H9 (cell line): ENCODE measurements at regions not wholly inside any gene's neighbourhood (a gene's known extent, or its start where the extent isn't known, plus 50 kb on each side); places are given as distances from the start of the nearest gene placed in this dataset.

Experiments used
- DNase-seq: peaks from one replicate; pipeline ENCODE4 v3.0.0-alpha.2; 2017
- H2AFZ ChIP-seq: one replicate; pipeline ENCODE4 v1.6.1; 2013; ENCODE audit warnings: mild to moderate bottlenecking, low read length, control low read depth, moderate library complexity
- H2AK5ac ChIP-seq: 2 replicates; pipeline ENCODE4 v1.6.1; 2013; ENCODE audit warnings: low read length, control low read depth, mixed read lengths; ENCODE audit not compliant: insufficient read length
- H2BK120ac ChIP-seq: one replicate; pipeline ENCODE4 v1.6.1; 2013; ENCODE audit warnings: low read depth, mild to moderate bottlenecking, low read length, control low read depth, inconsistent platforms; ENCODE audit not compliant: poor library complexity, severe bottlenecking
- H2BK12ac ChIP-seq: 2 replicates; pipeline ENCODE4 v1.6.1; 2013; ENCODE audit warnings: low read length, control low read depth, mixed read lengths, low read depth; ENCODE audit not compliant: insufficient read length
- H2BK15ac ChIP-seq: 2 replicates; pipeline ENCODE4 v1.6.1; 2013; ENCODE audit warnings: low read depth, low read length, control low read depth
- H2BK20ac ChIP-seq: one replicate; pipeline ENCODE4 v1.6.1; 2013; ENCODE audit warnings: low read depth, mild to moderate bottlenecking, low read length, control low read depth, inconsistent platforms; ENCODE audit not compliant: poor library complexity, severe bottlenecking
- H2BK5ac ChIP-seq: 2 replicates; pipeline ENCODE4 v1.6.1; 2013; ENCODE audit warnings: low read length, control low read depth, mixed read lengths; ENCODE audit not compliant: insufficient read length
- H3K14ac ChIP-seq: 2 replicates; pipeline ENCODE4 v1.6.1; 2013; ENCODE audit warnings: low read length, control low read depth; ENCODE audit not compliant: insufficient read depth
- H3K18ac ChIP-seq: 2 replicates; pipeline ENCODE4 v1.6.1; 2013; ENCODE audit warnings: low read depth, mild to moderate bottlenecking, mixed read lengths, low read length, control low read depth; ENCODE audit not compliant: insufficient read length
- H3K23ac ChIP-seq: 2 replicates; pipeline ENCODE4 v1.6.1; 2013; ENCODE audit warnings: low read length, control low read depth, mixed read lengths, low read depth; ENCODE audit not compliant: insufficient read length
- H3K23me2 ChIP-seq: 2 replicates; pipeline ENCODE4 v1.6.1; 2013; ENCODE audit warnings: low read depth, mild to moderate bottlenecking, mixed read lengths, low read length, control low read depth; ENCODE audit not compliant: insufficient read length, poor library complexity, severe bottlenecking
- H3K27ac ChIP-seq: 2 replicates; pipeline ENCODE4 v1.5.1; 2013; ENCODE audit warnings: low read length, control low read depth, mixed read lengths, low read depth; ENCODE audit not compliant: insufficient read length
- H3K27me3 ChIP-seq: 2 replicates; pipeline ENCODE4 v1.6.1; 2013; ENCODE audit warnings: low read length, control low read depth, inconsistent platforms; ENCODE audit not compliant: insufficient read depth
- H3K4ac ChIP-seq: 2 replicates; pipeline ENCODE4 v1.6.1; 2013; ENCODE audit warnings: low read depth, mild to moderate bottlenecking, control low read depth, inconsistent platforms, low read length, moderate library complexity
- H3K4me1 ChIP-seq: 2 replicates; pipeline ENCODE4 v1.6.1; 2013; ENCODE audit warnings: low read length, control low read depth, inconsistent platforms; ENCODE audit not compliant: insufficient read depth
- H3K4me2 ChIP-seq: 2 replicates; pipeline ENCODE4 v1.6.1; 2013; ENCODE audit warnings: low read length, control low read depth, mixed read lengths; ENCODE audit not compliant: insufficient read length, insufficient read depth
- H3K56ac ChIP-seq: 2 replicates; pipeline ENCODE4 v1.6.1; 2013; ENCODE audit warnings: low read depth, mild to moderate bottlenecking, mixed read lengths, low read length, control low read depth; ENCODE audit not compliant: insufficient read length
- H3K79me1 ChIP-seq: 2 replicates; pipeline ENCODE4 v1.6.1; 2013; ENCODE audit warnings: low read depth, mild to moderate bottlenecking, moderate library complexity, low read length, control low read depth, inconsistent platforms; ENCODE audit not compliant: insufficient read depth, poor library complexity, severe bottlenecking
- H3K79me2 ChIP-seq: 2 replicates; pipeline ENCODE4 v1.6.1; 2013; ENCODE audit warnings: low read length, control low read depth, inconsistent platforms; ENCODE audit not compliant: insufficient read depth
- H3K9ac ChIP-seq: 2 replicates; pipeline ENCODE4 v1.6.1; 2013; ENCODE audit warnings: low read length, control low read depth, mixed read lengths; ENCODE audit not compliant: insufficient read length; ENCODE audit errors: extremely low read depth
- H3K9me3 ChIP-seq: one replicate; pipeline ENCODE4 v1.6.1; 2013; ENCODE audit warnings: low read depth, low read length, inconsistent platforms; ENCODE audit not compliant: control insufficient read depth
- H3T11ph ChIP-seq: one replicate; pipeline ENCODE4 v1.6.1; 2013; ENCODE audit warnings: mild to moderate bottlenecking, low read length, control low read depth, inconsistent platforms
- H4K20me1 ChIP-seq: one replicate; pipeline ENCODE4 v1.6.1; 2013; ENCODE audit not compliant: control insufficient read depth, insufficient read length, insufficient read depth
- H4K5ac ChIP-seq: 2 replicates; pipeline ENCODE4 v1.6.1; 2013; ENCODE audit warnings: low read depth, mild to moderate bottlenecking, mixed read lengths, low read length, control low read depth; ENCODE audit not compliant: insufficient read length
- H4K8ac ChIP-seq: replicated peaks from 2 replicates; pipeline ENCODE4 v1.6.1; 2013; ENCODE audit warnings: low read length, control low read depth, mixed read lengths, low read depth; ENCODE audit not compliant: insufficient read length
- H4K91ac ChIP-seq: 2 replicates; pipeline ENCODE4 v1.6.1; 2013; ENCODE audit warnings: low read depth, mild to moderate bottlenecking, moderate library complexity, mixed read lengths, low read length, control low read depth; ENCODE audit not compliant: insufficient read length
- H3K27ac Mint-ChIP-seq, 3 experiments: 2 replicates in 2 of 3; 3 replicates in 1 of 3; pipeline ENCODE4 v1.8.0; 2020 to 2021; ENCODE audit warnings: mixed read lengths in 3 of 3, mild to moderate bottlenecking in 1 of 3, moderate library complexity in 1 of 3
- H3K27me3 Mint-ChIP-seq: 2 replicates; pipeline ENCODE4 v1.8.0; 2021; ENCODE audit warnings: low read depth, mild to moderate bottlenecking, moderate library complexity, mixed read lengths
- H3K36me3 Mint-ChIP-seq, 3 experiments: 2 replicates in 2 of 3; 3 replicates in 1 of 3; pipeline ENCODE4 v1.8.0; 2020 to 2021; ENCODE audit warnings: low read depth in 3 of 3, mixed read lengths in 3 of 3; ENCODE audit not compliant: insufficient read depth in 1 of 3
- H3K4me1 Mint-ChIP-seq, 2 experiments: 2 replicates each; pipeline ENCODE4 v1.8.0; 2020; ENCODE audit warnings: mixed read lengths in 2 of 2
- H3K4me3 Mint-ChIP-seq, 2 experiments: 2 replicates in 1 of 2; 3 replicates in 1 of 2; pipeline ENCODE4 v1.8.0; 2020 to 2021; ENCODE audit warnings: mild to moderate bottlenecking in 2 of 2, mixed read lengths in 2 of 2, moderate library complexity in 1 of 2
- H3K9me3 Mint-ChIP-seq, 2 experiments: 2 replicates in 1 of 2; 3 replicates in 1 of 2; pipeline ENCODE4 v1.8.0; 2020; ENCODE audit warnings: mild to moderate bottlenecking in 2 of 2, mixed read lengths in 2 of 2, moderate library complexity in 1 of 2
- WGBS: extraction: QIAGEN DNeasy Blood & Tissue Kit; methylation state at CpG from one replicate; pipeline ENCODE4 v1.1.7; 2013; ENCODE audit warnings: missing lambda C conversion rate, low lambda C conversion rate, mixed read lengths; ENCODE audit not compliant: insufficient read length; ENCODE audit errors: extremely low coverage; 5-methylcytosine and 5-hydroxymethylcytosine counted together
- TF ChIP-seq, protein P1 (sequence below): fragments of 200-600 bp; sonication (generic); conservative IDR thresholded peaks from 3 replicates; pipeline ENCODE4 v1.8.0; 2021; ENCODE audit warnings: antibody characterized with exemption, mild to moderate bottlenecking

DNA sequence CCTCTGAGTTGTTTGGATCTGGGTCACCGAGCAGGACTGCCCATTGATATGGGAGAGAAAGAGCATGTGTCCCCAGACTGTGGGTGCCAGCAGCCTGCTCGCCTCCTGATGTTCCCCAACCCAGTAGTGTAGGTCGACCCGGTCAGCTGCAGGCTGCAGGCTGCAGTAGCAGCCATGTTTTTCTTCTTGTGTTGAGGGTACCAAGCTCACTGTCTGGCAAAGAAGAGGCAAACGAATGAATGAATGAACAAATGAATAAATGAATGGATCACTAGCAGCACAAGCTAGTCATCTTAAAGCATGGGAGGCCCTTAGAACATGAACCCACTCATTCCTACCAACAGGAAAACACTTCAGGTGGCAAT lies 293.2 kb downstream of the SOX9 start:
- no peak overlapping the region for H3K4ac ChIP-seq
- H3K18ac ChIP-seq: no peak overlapping the region
- H2BK5ac ChIP-seq: no peak overlapping the region
- no peak overlapping the region for H2AK5ac ChIP-seq
- Mint-ChIP-seq H3K36me3 (peaks cover 6 to 22% (median 10%) of the 10 kb centered on the region in 3 experiments), H3K27me3 (peaks cover 27% of the 10 kb centered on the region), H3K4me1 (peaks cover 9 to 14% of the 10 kb centered on the region in 2 experiments), H3K27ac (no peak overlapping the region), H3K9me3 (peaks cover 17 to 22% of the 10 kb centered on the region in 2 experiments), H3K4me3 (no peak overlapping the region)
- no peak overlapping the region for H2AFZ ChIP-seq
- H4K20me1 ChIP-seq: no peaks in the 10 kb centered on the region
- H2BK20ac ChIP-seq: no peak overlapping the region
- peaks cover 18% of the 10 kb centered on the region; the same call in 1 of the 2 replicates for H3K27me3 ChIP-seq
- H3K23me2 ChIP-seq: no peaks in the 10 kb centered on the region
- no peak overlapping the region for H3T11ph ChIP-seq
- H4K8ac ChIP-seq: no peak overlapping the region
- no peak overlapping the region for H2BK120ac ChIP-seq
- H3K4me2 ChIP-seq: no peak overlapping the region
- peaks cover 9% of the 10 kb centered on the region for H3K9me3 ChIP-seq
- no CpG with 5 or more reads among the region's 5 CpGs for WGBS
- H3K27ac ChIP-seq: no peak overlapping the region
- no peaks in the 10 kb centered on the region for H3K79me2 ChIP-seq
- H2BK15ac ChIP-seq: no peak overlapping the region
- H3K4me1 ChIP-seq: no peaks in the 10 kb centered on the region
- no peaks in the 10 kb centered on the region for H3K79me1 ChIP-seq
- H3K14ac ChIP-seq: no peak overlapping the region; the same call in 1 of the 2 replicates
- no peak overlapping the region for H3K23ac ChIP-seq
- H2BK12ac ChIP-seq: no peak overlapping the region
- H3K9ac ChIP-seq: no peak overlapping the region
- no peak overlapping the region for H4K91ac ChIP-seq
- DNase-seq: no peak
- H4K5ac ChIP-seq: no peak overlapping the region
- no peak overlapping the region for H3K56ac ChIP-seq
- TF ChIP-seq, protein P1, sequence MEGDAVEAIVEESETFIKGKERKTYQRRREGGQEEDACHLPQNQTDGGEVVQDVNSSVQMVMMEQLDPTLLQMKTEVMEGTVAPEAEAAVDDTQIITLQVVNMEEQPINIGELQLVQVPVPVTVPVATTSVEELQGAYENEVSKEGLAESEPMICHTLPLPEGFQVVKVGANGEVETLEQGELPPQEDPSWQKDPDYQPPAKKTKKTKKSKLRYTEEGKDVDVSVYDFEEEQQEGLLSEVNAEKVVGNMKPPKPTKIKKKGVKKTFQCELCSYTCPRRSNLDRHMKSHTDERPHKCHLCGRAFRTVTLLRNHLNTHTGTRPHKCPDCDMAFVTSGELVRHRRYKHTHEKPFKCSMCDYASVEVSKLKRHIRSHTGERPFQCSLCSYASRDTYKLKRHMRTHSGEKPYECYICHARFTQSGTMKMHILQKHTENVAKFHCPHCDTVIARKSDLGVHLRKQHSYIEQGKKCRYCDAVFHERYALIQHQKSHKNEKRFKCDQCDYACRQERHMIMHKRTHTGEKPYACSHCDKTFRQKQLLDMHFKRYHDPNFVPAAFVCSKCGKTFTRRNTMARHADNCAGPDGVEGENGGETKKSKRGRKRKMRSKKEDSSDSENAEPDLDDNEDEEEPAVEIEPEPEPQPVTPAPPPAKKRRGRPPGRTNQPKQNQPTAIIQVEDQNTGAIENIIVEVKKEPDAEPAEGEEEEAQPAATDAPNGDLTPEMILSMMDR: no peak
